GM13977 (cell line): ENCODE measurements at regions not wholly inside any gene's neighbourhood (a gene's known extent, or its start where the extent isn't known, plus 50 kb on each side); places are given as distances from the start of the nearest gene placed in this dataset.
A peak's percentile ranks its signal among the peaks of the same experiment; 100 is the strongest.

Experiments used
- DNase-seq: peaks from one replicate; pipeline ENCODE4 v3.0.0; 2012; ENCODE audit warnings: low spot score
- in situ Hi-C: fragments of 300-500 bp; cut with MboI; formaldehyde crosslinking; loops from one replicate; pipeline ENCODE4 v1.12.0; 2022; ENCODE audit warnings: low sequenced_read_pairs, low pct_unique_long_range_greater_than_20kb, mixed read lengths, inconsistent platforms; ENCODE audit not compliant: unreplicated experiment
- TF ChIP-seq, protein P1 (sequence below): IDR thresholded peaks from 2 replicates; pipeline ENCODE4 v1.5.1; 2012; ENCODE audit warnings: mild to moderate bottlenecking, control low read depth; ENCODE audit not compliant: insufficient read depth; ENCODE audit errors: extremely low read depth, missing control alignments

DNA sequence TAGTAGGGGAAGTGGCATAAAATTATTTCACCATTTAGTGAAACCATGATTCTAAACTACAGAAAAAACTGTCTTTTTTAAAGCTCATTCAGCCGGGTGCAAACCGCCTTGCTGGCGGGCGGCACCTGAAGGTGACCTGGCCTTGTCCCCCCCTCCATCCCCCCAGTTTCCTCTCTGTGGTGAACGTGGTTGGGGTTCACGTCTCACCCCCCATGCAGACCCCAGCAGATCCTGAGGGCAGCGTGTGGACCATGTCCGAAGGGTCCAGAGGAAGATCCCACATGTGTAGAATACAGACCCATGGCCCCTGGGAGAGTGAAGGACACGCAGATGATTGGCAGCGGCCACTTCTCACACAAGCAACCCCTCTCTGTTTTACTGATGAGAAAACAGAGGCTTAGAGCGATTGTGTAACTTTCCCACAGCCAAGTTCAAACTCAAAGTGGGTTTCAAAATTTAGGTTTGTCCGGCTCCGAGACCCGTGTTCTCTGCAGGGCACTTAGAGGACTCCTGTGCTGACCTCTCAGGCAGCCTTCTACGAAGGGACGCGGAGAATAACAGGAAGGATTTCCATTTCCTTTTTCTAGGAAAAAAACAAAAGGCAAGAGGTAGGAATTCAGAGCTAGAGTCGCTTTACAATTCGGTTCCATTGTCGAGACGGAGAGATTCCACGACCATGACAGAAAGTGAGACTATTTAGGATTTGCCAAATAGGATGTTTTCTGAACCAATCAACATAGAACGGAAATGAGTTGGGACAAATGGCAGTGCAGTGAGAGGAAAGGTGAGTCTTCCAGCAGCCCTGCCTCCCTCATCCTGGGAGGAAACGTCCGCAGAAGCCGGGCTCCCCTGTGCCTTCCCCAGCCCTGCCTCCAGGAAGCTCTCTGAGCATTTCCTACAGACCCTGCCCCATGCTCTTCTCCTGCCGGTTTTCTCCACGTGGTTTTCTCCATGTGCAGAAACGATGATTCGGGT lies 67.6 kb upstream of the PITRM1 start:
- in situ Hi-C loops: loop anchor here (25.0 kb wide), 1 partner anchor 1422 kb away; no protein-coding TSS in a partner anchor
- no peak for DNase-seq
- TF ChIP-seq, protein P1, sequence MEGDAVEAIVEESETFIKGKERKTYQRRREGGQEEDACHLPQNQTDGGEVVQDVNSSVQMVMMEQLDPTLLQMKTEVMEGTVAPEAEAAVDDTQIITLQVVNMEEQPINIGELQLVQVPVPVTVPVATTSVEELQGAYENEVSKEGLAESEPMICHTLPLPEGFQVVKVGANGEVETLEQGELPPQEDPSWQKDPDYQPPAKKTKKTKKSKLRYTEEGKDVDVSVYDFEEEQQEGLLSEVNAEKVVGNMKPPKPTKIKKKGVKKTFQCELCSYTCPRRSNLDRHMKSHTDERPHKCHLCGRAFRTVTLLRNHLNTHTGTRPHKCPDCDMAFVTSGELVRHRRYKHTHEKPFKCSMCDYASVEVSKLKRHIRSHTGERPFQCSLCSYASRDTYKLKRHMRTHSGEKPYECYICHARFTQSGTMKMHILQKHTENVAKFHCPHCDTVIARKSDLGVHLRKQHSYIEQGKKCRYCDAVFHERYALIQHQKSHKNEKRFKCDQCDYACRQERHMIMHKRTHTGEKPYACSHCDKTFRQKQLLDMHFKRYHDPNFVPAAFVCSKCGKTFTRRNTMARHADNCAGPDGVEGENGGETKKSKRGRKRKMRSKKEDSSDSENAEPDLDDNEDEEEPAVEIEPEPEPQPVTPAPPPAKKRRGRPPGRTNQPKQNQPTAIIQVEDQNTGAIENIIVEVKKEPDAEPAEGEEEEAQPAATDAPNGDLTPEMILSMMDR: no peak

DNA sequence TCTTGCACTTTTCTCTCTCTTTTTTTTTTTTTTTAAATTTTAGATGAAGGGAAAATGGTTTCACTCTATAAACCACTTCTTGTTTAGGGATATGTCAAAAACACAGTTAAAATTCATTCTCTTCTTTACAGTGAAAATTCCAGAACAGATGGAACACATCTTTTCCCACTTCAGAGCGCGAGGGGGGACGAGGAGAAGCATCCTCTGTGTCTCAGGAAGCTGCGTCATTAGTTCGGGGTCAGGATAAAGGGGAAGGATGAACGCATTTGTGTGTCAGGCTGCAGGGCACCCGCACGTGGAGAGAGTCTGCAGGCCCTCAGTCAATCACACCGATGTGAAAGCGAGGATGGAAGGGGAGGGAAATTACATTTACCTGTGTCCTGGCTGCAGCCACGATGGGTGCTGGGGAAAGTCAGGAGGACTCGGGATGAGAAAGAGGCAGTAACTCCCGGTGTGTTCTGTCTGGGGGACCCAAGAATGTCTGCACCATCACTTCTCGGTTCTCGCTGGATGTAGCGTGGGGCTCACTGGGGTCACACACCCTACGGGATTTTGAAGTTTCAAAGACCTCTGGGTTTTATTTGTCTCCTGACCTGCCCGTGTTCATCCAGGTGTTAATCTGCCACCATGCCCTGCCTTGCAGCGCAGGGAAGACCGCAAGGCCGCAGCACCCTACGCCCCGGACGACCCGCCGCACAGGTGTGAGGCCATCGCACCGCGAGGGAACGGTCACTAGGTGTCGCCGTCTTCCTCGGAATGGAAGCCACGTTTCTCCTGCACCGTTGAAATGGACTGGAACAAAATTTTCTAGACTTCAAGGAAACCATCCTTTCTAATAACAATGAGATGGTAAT lies 66.7 kb upstream of the PITRM1 start:
- in situ Hi-C loops: loop anchor here (25.0 kb wide), 1 partner anchor 1423 kb away; no protein-coding TSS in a partner anchor
- TF ChIP-seq, protein P1: peak; percentile 93
- DNase-seq: peak; percentile 74

DNA sequence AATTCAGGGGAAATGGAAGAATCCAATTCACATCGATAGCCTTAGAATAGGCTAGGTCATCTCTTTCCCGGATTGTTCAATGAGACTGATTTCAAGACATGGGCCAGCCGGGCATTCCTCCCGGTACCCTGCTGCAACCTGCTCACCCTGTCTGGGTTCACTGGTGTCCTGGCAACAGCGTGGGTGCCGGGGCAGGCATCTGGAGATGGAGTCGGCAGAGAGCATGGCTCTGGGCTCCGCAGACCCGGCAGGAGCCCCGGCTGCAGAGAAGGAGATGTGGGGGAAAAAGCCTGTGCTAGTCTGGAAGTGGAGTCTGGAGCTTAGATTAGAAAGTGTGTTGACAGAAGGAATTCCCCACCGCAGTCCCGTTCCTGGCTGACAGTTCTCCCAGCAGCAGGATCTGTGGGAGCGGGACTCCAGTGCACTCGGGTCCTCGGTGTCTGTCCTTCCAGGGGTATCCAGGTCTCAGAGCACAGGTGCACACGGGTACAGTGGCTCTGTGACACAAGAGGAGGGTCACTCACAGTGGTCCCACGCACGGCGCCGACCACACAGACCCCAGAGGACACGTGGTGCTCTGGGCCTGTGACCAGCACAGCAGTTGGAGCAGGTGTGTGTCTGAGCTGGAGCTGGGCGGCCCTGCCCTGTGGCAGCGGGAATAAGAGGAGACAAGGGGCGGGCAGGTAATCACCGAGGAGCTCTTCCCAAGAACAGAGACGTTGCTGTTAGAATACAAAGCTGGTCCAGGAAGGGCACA lies 65.7 kb upstream of the PITRM1 start:
- in situ Hi-C loops: loop anchor here (25.0 kb wide), 1 partner anchor 1424 kb away; no protein-coding TSS in a partner anchor
- no peak for DNase-seq
- TF ChIP-seq, protein P1: no peak

DNA sequence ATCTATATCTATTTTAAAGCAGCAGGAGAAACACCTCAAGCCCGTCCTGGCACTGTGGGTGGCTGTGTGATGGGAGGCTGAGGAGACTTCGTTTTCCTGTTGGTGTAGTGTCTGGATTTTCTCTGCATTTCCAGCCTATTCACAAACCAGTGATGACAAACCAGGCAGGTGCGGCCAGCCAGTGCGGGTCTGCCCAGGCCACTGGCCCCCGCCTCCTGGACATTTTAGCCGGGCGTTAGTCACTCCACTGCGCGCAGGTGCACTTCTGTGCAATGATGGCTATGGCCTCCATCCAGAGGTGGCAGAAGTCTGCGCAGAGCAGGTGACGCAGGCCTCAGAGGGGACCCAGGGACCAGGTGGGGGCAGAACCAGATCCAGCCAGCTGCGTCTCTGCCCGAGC lies 64.9 kb upstream of the PITRM1 start:
- in situ Hi-C loops: loop anchor here (25.0 kb wide), 1 partner anchor 1425 kb away; no protein-coding TSS in a partner anchor
- no peak for DNase-seq

DNA sequence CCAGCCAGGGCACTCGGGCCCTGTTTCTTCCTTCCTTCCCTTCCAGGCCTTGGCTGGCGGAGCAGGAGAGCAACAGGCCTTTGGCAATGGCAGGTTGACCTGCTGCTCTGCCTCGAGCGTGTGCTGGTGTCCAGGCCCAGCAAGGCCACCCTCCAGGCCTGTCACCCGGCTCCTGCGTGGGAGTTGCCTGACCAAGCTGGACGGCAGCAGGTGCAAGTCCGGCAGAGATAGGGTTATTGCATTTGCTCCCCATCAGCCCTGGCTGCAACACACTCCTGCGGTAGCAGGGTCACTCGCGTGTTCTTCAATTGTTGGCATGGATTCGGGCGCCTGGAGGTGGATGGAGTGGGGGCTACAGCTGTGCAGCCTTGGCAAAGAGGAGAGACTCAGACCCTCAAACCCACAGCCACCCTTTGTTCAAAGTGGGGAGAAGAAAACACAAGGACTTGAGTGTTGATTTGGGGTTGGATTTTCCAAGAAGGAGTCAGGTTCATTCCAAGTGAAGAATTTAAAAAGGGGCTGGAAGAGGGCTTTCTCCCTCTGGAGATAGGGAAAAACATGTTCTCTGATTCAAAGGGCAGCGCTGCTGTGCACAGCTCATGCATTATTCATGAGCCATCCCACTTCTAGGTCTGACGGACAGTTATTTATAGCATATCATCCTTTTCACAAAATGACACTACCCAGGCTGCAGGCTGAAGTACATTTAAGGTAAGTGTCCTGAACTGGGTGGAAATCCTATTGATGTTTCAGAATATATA lies 64.2 kb upstream of the PITRM1 start:
- in situ Hi-C loops: loop anchor here (25.0 kb wide), 1 partner anchor 1425 kb away; no protein-coding TSS in a partner anchor
- TF ChIP-seq, protein P1: no peak
- no peak for DNase-seq

More for the DNA sequence above, 64.9 kb upstream of the PITRM1 start:
- TF ChIP-seq, protein P1: no peak
